A204.1 (cell line): ENCODE measurements at regions not wholly inside any gene's neighbourhood (a gene's known extent, or its start where the extent isn't known, plus 50 kb on each side); places are given as distances from the start of the nearest gene placed in this dataset.

Experiments used
- FAIRE-seq: peaks from 2 replicates; lab custom pipeline; 2012; peaks lifted over from hg19 to GRCh38; lab: Jason Lieb, UNC

DNA sequence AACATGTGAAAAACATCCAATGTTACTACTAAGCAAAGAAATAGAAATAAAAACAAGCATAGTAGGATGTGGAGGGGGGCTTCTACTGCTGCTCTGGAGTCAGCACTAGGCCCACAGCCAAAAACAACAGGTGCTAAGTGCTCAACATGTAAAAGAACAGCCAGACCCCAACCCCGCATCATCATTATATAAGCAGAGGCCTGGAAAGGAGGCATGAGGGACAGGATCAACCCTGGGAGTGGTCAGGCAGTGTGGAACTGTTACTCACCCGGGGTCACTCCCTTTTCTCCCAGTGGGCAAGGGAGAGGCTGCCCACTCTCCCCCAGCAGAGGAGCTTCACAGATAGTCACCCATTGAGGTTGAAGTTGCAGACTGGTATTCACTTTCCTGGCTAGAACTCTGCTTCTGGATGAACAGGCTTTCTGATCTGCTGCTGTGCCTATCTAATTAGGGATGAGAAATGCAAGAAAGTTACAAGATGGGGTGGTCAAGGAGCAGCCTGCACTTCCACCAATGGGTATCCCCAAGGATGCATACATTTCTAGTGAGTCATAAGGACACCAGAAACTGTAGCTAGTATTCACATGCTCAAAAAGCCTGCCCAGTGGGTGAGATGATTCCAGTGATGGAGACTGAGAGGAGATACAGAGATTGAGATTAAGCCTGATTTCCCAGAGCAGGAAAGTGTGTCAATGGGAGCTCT, 480.1 kb upstream of the TCF4 start:
- no peak for FAIRE-seq

DNA sequence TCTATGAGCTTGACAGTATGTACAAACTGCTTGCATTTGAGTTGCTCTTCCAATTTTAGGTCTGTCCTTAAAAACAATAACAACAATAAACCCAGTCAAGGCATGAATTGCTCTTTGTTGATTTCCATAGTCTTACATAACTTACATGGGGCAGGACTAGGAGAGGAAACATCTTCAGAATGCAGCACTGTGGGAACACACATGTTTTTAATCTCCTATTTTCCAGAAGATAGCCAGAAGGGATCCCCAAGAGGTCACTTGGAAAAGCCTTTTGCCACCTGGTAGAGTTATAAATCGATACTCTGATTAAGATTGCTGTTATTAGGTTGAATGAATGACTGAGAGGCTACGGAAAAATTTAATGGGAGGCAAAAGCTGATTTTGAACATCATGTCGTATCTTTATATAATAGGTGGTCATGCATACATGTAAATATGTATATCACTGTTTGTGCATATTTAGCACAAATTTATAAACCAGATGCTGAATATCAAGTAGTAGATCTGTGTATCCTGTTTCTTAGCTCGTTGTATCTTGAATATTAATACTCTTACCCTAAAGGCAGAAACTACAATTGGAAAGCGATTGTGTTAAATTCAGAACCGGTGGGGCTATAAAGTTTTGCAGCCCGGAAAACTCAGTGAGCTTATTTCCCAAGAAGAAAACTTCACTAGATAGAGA, 479.4 kb upstream of the TCF4 start:
- FAIRE-seq: no peak

DNA sequence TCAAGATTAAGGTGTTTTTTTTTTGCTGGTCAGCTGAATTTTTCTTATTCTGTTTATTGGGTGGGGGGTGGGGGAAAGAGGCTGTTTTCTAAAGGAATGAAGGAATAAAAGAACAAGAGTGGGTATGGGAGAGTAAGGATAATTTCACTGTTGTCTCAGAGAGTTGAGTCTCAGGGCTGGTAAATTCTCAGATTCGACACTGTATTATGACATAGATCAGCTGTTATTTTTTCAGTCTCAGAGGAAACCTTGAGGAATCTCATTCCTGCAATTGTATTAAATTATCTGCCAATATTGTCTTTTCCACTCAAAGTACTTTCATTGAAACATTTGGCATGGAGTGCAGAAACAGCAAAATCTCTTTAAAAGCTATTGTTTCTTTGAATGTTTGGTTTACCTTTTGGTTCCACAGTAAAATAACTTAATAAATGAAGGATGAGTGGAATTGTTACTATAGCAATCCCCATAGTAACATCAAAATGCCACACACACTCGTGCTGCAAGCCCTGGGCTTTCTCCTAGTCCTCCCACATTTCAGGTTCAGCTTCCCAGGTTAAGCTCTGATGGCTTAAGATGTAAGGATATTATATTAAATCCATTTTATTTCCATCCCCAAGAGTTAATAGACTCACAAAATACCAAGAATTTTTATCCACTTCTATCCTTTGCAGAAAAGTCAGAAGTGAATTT, 478.7 kb upstream of the TCF4 start:
- FAIRE-seq: no peak

DNA sequence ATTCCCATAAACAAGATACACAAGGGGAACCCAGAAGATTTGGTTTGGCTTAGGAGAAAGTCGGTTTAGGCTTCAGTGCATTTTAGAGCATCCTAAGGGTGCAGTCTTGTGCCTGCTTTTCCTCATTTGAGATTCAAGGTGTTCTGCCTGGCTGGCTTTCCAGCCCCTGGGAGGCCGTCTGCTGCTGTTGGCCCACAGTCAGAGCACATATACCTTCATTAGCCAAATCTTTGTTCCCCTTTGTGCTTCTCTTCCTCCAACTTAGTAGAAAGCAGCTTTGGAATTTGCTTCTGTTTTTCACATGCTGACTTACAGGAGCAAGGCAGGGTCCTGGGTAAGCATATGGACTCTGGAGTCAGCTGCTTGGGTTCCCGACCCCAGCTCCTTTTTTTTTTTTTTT, 477.1 kb upstream of the TCF4 start:
- no peak for FAIRE-seq

DNA sequence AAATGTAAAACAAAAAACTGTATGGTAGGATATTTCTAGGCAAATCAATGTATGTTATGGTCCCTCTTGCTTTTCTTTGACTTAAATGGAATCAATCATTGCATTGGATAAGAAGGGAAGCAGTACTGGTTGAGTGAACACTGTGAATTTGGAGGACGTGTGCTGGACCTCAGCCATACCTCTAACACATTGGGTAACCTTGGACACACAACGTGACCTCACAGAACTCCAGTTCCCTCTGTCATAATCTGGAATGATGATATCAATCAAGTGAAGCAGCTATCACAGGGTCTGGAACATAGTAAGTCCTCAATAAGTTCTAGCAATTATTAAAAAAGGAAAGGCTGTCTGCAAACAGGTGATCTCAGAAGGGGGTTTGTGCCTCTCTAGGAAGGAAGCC, 474.9 kb upstream of the TCF4 start:
- no peak for FAIRE-seq

DNA sequence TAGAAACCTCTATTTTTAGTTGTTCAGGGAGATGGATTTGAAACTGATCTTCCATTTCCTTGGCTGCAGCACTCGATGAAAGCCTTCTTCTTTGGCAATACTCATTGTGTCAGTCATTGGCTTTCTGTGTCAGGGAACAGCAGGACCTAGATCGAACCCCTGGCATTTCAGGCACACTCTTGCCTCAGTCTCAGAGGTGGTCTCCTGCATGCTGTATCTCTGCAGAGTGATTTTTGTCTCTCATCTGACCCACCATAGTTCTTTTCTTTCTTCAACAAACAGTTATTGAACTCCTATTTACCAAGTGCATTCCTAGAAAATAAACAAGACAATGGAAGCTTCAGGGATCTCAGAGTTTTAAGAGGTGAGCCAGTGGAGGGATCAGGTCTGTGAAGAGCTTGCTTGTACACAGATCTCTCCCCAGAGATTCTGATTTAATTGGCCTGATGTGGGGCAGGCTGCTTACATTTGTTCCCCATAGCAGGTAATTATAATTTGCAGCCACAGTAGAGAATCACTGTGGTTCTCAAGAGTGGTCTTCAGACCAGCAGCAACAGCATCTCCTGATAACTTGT, 473.1 kb upstream of the TCF4 start:
- no peak for FAIRE-seq

DNA sequence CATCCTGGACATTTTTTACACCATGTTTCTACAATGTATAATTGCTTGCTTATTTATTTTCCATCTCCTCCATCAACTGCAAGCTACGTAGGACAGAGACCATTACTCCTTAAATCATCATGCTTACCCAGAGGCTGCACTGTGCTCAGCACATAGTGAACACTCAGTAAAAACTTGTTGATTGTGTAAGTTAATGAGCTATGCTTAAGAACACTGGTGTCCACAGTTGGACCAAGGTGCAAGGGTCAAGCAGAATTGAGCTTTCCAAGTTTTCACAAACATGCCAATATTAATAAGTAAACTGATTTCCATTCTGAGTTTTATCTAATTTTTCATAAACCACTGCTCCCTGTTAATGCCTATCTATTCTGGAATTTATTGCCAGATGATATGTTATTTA, 464.2 kb upstream of the TCF4 start:
- FAIRE-seq: no peak

DNA sequence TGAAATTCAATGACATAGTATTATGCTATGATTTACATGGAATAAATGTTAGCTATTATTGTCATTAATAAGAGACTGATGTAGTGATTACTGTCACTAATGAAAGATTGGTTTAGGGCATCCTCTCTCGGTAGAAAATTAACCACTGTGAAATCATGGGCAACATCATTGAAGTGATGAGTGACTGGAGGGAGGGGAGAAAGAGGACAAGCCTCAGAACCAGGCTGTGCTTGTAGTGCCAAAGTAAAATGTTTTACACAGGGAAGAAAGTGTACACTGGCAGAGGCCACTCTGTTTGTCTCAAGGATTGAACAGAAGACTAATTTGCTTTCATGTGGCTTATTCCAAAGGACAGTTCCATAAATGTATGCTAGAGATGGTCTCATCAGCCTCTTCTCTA, 456.2 kb upstream of the TCF4 start:
- FAIRE-seq: no peak

DNA sequence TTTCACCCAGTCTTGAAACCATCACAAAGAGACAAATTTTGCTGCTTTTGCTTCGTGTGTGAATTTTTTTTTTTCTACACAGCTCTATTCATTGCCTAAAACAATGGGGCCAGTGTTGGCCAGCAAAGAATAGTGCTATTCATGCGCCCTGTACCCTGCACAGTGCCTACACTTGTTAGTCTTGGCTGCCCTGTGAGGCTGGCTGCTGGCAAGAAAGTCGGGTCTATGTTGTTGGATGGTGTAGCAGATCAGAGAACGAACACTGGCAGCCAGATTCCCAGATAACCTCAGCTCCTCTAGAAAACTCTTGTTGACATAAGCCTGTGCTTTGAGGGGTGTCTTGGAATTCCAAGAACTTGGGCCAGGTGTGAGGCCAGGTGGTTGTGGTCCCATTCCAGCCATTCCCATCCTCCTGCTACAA, 455.7 kb upstream of the TCF4 start:
- no peak for FAIRE-seq

DNA sequence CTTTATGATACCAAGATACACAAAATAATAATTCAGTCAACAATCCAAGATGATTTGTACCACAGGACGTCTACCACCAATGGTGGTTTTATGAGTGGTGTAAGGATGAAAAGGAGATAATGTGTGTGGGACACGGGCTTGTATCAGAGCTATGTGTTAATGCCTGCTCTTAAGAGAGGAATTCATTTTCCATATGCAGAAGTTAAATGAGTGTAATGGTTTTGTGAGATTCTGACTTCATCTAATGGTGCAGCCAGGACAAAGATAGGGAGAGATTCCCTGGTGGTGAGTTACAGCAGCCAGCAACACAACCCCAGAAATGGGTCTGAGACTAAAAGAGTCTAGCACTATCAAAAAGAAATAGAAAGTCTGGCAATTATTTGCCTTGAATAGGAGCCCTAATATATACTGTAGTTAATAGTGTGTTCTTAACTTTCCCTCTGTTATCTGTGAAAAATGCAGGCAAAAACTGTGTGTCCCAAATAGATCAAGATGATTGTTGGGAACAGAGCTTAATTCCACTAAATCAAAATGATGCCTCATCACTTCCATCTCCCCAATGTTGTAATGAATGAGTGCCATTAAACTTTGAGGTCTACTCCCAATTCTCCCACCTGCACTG, 455.0 kb upstream of the TCF4 start:
- FAIRE-seq: no peak

DNA sequence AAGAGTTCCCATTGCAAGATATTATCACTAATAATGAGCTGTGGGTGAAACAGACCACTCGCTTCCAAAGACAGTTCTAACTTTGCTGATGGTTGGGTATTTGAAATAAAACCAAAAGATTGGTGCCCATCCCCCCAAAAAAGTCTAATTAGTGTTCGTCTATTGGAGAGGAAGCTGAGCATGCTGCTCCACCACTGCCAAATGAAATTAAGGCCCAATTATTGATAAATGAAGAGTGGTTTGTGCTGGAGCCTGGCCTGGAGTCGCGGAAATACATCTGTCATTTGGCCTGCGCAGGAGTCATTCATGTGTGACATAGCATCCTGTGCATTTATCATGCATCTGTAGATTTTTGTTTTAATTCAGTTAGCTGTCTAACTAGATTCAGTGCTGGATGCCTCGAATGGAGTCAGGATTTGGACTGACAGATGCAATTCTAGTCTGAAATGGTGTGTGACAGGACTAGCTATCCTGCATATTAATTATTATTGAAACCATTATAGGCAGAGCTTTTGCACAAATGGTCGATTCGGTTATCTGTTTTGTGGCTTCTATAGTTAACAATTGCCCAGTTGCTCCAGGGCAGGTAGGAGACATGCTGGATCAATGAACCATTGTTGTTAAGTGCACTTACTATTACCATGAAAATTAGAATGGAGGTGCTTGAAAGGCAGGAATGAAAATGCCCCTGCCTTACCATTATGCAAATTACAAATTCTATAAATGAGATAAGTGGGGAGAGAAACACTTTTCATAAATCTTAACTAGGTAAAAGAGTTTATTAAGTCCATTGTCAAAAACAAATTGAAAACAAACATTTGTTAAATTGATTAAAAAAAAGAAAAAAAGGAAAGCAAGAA, 450.4 kb upstream of the TCF4 start:
- no peak for FAIRE-seq

DNA sequence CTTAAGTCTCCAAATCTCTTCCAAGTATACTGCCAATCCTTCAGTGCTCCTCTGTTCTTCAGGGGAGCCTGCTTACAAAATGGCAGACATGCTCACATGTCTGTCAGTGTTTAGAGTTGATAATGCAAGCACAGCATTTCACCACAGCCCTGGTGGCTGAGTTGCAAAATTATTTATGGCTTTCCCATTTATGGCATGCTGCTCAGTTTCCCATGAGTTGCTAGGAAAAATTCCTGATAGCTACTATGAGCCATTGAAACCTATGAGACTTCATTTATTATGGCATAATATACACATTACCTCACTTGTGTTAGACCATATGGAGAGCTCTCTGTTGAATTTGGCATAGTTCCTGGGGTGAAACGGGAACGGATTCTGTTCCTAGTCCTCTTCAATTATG, 448.7 kb upstream of the TCF4 start:
- no peak for FAIRE-seq

DNA sequence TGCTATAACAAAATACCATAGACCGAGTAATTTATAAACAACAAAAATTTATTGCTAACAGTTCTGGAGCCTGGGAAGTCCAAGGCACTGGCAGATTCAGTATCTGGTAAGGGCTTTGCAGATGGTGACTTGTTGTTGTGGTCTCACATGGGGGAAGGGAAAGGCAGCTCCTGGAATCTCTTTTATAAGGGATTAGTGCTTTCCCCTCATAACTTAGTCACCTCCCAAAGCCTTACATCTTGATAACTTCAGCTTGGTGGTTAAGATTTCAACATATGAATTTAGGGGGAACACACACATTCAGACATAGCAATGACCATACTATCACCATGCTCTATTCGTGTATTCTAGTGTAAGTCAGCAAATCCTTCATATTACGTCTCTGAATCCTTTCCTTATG, 447.6 kb upstream of the TCF4 start:
- FAIRE-seq: no peak

DNA sequence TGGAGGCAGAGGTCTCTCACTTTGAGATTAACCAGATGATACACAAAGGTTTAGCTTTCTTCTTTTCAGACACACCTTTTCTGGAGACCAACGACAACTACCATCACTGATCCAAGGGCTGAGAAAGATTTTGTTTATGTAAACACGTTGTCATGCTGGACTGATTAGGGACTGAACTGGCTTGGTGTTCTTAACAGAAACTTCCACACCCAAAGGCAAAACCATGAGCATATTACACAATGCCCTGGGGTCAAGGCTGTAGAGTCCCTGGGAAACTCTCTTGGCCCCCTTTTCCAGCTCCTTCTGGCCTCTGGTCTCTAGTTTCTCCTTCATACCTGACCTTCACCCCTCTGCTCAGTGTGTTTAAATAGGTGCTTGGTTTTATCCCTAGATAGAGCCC, 447.0 kb upstream of the TCF4 start:
- no peak for FAIRE-seq

DNA sequence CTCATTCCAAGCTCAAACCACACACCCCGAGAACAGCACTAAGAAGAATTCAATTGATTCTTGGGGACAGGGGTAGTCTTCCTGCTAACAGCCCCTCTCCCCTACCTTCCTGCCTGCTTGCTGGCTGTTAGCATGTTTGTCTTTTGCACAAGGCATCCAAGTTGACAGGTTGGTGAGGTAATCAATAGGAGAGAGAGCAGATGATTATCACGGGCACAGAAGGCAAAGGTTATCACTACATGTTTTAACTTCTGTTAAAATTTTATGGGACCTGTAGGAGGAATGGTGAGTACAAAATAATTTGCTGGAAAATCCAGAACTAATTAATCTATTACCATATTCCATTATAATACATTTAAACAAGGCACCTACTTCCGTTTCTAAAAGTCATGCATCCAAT, 442.1 kb upstream of the TCF4 start:
- no peak for FAIRE-seq

DNA sequence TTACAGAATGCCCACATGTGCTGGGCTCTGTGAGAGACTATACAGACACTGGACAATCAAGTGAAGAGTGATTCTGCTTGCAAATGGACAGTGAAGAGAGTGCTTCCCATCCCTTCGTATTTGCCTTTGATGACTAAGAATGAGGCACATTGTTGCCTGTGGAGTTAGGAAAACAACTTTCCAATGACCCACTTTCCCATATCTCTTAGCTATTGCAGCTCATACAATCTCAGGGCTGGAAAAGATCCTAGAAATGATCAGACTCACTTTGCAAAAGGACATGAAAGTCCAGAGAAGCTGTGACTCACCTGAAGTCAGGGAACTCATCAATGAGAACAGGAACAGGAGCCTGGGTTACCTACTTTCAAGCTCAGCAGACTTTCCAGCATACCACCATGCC, 440.5 kb upstream of the TCF4 start:
- FAIRE-seq: no peak

DNA sequence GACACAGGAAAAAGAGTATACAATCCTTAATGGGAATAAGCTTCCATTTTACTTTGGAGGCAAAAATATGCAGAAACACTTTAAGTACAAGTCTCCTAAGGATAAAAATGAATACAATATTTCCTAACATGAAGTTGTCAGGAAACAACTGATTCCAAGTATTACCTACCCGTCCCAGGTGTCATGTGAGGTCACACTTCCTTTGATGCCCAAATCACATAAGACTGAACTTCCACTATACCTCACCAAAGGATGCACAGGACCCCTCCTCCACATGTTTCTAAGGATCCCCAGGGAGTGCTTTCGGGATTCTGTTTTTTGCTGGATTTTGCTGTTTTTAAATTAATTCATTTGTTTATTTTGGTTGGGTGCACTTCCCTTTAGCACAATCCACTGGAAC, 438.5 kb upstream of the TCF4 start:
- no peak for FAIRE-seq

DNA sequence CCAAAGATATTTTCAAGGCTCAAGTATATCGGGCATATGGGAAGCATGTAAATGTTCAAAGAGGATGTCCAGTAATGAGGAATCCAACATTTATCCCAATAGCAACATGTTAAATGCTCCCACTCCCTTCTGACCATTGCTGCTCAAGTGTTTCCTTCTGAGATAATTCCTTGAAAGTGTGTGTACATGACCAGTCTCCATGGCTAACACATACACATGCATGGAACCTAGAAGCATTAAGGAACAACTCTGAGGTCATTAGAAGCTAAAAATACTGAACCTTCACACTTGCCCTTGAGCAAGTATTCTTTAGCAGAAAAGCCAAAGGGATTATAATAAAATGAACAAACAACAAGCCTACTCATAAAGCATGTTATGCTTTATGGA, 433.8 kb upstream of the TCF4 start:
- no peak for FAIRE-seq

DNA sequence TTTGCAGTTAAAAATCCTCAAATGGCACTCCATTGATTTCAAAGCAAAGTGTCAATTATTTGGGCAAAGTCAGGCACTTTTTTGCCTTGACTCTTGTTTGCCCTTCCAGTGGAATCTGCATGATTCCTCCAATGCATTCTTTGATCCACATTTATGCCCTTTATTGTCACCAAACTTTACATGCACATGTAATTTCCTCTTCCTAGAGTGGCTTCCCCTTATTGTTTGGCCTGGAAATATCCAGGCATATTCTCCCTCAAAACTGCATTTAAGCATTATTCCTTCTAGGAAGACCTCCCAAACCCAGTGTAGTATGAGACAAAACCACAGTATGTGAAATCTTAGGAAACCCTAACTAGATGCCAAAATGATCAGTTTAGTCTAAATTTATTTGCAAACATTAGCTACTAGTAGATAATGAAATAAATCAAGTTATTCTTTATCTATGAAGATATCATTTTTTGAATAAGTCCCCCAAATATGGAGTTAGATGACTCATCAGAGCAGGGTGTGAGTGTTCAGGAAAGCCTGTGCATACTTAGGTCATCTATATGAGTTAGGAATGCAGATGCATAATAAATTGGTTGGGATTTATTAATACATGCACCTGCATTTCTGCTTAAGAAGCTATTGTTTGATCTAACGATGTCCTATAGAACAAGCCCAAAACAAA, 433.3 kb upstream of the TCF4 start:
- no peak for FAIRE-seq

DNA sequence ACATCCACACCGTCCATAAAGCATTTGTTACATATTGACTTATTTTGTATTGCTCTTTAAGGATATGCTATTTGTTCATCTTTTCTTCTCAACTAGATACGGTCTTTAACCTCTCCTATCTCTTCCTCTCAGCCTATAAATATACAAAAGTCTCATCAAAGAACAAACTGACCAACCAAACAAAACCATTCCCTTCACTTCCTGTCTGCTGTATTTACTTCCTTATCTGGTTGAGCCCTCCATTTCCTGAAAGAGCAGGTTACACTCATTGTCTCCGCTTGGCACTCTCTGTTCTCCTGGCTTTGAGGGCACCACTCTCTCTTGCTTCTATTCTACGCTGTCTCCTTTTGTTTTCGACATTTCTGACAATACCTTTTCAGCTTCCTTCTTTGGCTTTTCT, 431.9 kb upstream of the TCF4 start:
- no peak for FAIRE-seq

DNA sequence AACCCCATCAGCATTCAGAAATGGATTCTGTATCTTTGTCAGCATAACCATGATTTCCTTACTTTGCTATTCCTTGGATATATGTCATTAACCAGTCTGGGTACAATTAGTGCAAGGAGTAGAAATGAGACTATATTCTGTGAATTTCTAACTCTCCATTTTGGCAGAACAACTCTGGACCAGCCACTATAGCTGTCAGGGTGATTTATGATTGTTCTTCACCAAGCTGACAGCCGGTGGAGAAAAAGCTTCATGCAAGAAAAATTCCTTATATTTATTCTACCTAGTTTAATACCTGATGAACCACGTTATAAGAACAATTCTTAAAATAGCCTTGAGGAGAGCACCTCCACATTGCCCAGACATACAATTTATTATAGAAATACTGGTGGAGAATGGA, 431.2 kb upstream of the TCF4 start:
- no peak for FAIRE-seq
